ENCODE measurements at regions not wholly inside any gene's neighbourhood (a gene's known extent, or its start where the extent isn't known, plus 50 kb on each side); places are given as distances from the start of the nearest gene placed in this dataset.

- DNase-seq (ENCODE audit: low read depth, low spot score) = no peak
Measured at GRCh38 chr13:97630725-97631124, 196.8 kb downstream of the RAP2A start.

- DNase-seq (ENCODE audit: low read depth, low spot score) = no peak
Measured at GRCh38 chr13:97631158-97631557, 197.2 kb downstream of the RAP2A start.

- no peak for DNase-seq (ENCODE audit: low read depth, low spot score)
Measured at GRCh38 chr13:97639236-97639635, 205.3 kb downstream of the RAP2A start.

GRCh38 chr13:97640268-97640667, 206.3 kb downstream of the RAP2A start:
- no peak for DNase-seq (ENCODE audit: low read depth, low spot score)

GRCh38 chr13:97648171-97648880, 214.4 kb downstream of the RAP2A start:
- DNase-seq (ENCODE audit: low read depth, low spot score) = no peak

GRCh38 chr13:97648881-97649224, 214.9 kb downstream of the RAP2A start:
- no peak for DNase-seq (ENCODE audit: low read depth, low spot score)

- no peak for DNase-seq (ENCODE audit: low read depth, low spot score)
Measured at GRCh38 chr13:97653443-97654140, 219.6 kb downstream of the RAP2A start.

GRCh38 chr13:97654236-97654635, 220.3 kb downstream of the RAP2A start:
- DNase-seq (ENCODE audit: low read depth, low spot score) = no peak

GRCh38 chr13:97658556-97658955, 224.6 kb downstream of the RAP2A start:
- no peak for DNase-seq (ENCODE audit: low read depth, low spot score)

GRCh38 chr13:97659602-97660001, 225.6 kb downstream of the RAP2A start:
- DNase-seq (ENCODE audit: low read depth, low spot score) = no peak

- no peak for DNase-seq (ENCODE audit: low read depth, low spot score)
Measured at GRCh38 chr13:97660594-97661260, 226.8 kb downstream of the RAP2A start.

- no peak for DNase-seq (ENCODE audit: low read depth, low spot score)
Measured at GRCh38 chr13:97686594-97686993, 252.6 kb downstream of the RAP2A start.

GRCh38 chr13:97692628-97693027, 258.7 kb downstream of the RAP2A start:
- no peak for DNase-seq (ENCODE audit: low read depth, low spot score)

GRCh38 chr13:97695684-97696083, 257.8 kb upstream of the IPO5 start:
- no peak for DNase-seq (ENCODE audit: low read depth, low spot score)

GRCh38 chr13:97696921-97697320, 256.6 kb upstream of the IPO5 start:
- DNase-seq (ENCODE audit: low read depth, low spot score) = no peak

GRCh38 chr13:97700306-97700848, 253.1 kb upstream of the IPO5 start:
- DNase-seq (ENCODE audit: low read depth, low spot score) = no peak

GRCh38 chr13:97702614-97703013, 250.9 kb upstream of the IPO5 start:
- no peak for DNase-seq (ENCODE audit: low read depth, low spot score)

- DNase-seq (ENCODE audit: low read depth, low spot score) = no peak
Measured at GRCh38 chr13:97710797-97711196, 242.7 kb upstream of the IPO5 start.

GRCh38 chr13:97712770-97713169, 240.7 kb upstream of the IPO5 start:
- no peak for DNase-seq (ENCODE audit: low read depth, low spot score)

- DNase-seq (ENCODE audit: low read depth, low spot score) = no peak
Measured at GRCh38 chr13:97715763-97716162, 237.7 kb upstream of the IPO5 start.

- DNase-seq (ENCODE audit: low read depth, low spot score) = no peak
Measured at GRCh38 chr13:97716746-97717145, 236.7 kb upstream of the IPO5 start.

- no peak for DNase-seq (ENCODE audit: low read depth, low spot score)
Measured at GRCh38 chr13:97719736-97720135, 233.7 kb upstream of the IPO5 start.

- no peak for DNase-seq (ENCODE audit: low read depth, low spot score)
Measured at GRCh38 chr13:97720896-97721295, 232.6 kb upstream of the IPO5 start.

All from iPS DF 19.7 (cell line).